Endodermal cell (in vitro differentiated cells): ENCODE measurements at regions not wholly inside any gene's neighbourhood (a gene's known extent, or its start where the extent isn't known, plus 50 kb on each side); places are given as distances from the start of the nearest gene placed in this dataset.

Experiments
- DNase-seq: peaks from one replicate; pipeline ENCODE4 v3.0.0-alpha.2; 2017
- H3K27ac ChIP-seq: 2 replicates; pipeline ENCODE4 v1.5.1; 2013; ENCODE audit warnings: mild to moderate bottlenecking, low read depth, low read length, moderate library complexity
- H3K27me3 ChIP-seq: 2 replicates; pipeline ENCODE4 v1.6.1; 2013; ENCODE audit warnings: mild to moderate bottlenecking, low read length, moderate library complexity; ENCODE audit not compliant: insufficient read depth, control insufficient read depth, poor library complexity, severe bottlenecking
- H3K36me3 ChIP-seq: 2 replicates; pipeline ENCODE4 v1.7.0; 2013; ENCODE audit warnings: mild to moderate bottlenecking, low read length, moderate library complexity; ENCODE audit not compliant: control insufficient read depth, insufficient read depth
- H3K4me1 ChIP-seq: one replicate; pipeline ENCODE4 v1.7.0; 2013; ENCODE audit warnings: low read length; ENCODE audit not compliant: control insufficient read depth, insufficient read depth
- H3K4me3 ChIP-seq: 2 replicates; pipeline ENCODE4 v1.5.1; 2013; ENCODE audit warnings: mild to moderate bottlenecking, low read length, moderate library complexity
- H3K9ac ChIP-seq: 2 replicates; pipeline ENCODE4 v1.6.1; 2013; ENCODE audit warnings: mild to moderate bottlenecking, low read length, moderate library complexity; ENCODE audit not compliant: poor library complexity, severe bottlenecking; ENCODE audit errors: extremely low read depth
- H3K9me3 ChIP-seq: 2 replicates; pipeline ENCODE4 v1.6.1; 2013; ENCODE audit warnings: mild to moderate bottlenecking, low read length, moderate library complexity; ENCODE audit not compliant: control insufficient read depth
- H3K27ac Mint-ChIP-seq: 2 replicates; pipeline ENCODE4 v1.8.0; 2020; ENCODE audit warnings: mixed read lengths
- H3K27me3 Mint-ChIP-seq: 2 replicates; pipeline ENCODE4 v1.8.0; 2021; ENCODE audit warnings: mild to moderate bottlenecking, mixed read lengths; ENCODE audit not compliant: insufficient read depth
- H3K36me3 Mint-ChIP-seq: 2 replicates; pipeline ENCODE4 v1.8.0; 2020; ENCODE audit warnings: low read depth, mixed read lengths
- H3K4me1 Mint-ChIP-seq: 2 replicates; pipeline ENCODE4 v1.8.0; 2020; ENCODE audit warnings: mixed read lengths
- H3K4me3 Mint-ChIP-seq: 2 replicates; pipeline ENCODE4 v1.8.0; 2020; ENCODE audit warnings: mild to moderate bottlenecking, moderate library complexity, mixed read lengths
- H3K9me3 Mint-ChIP-seq: 2 replicates; pipeline ENCODE4 v1.8.0; 2020; ENCODE audit warnings: mild to moderate bottlenecking, mixed read lengths
- WGBS, 2 experiments: methylation state at CpG; one replicate each; pipeline versions ENCODE4 v1.1.5 to v1.1.7; 2013; ENCODE audit warnings: missing lambda C conversion rate in 2 of 2, mixed read lengths in 1 of 2; ENCODE audit not compliant: insufficient coverage in 1 of 2, insufficient read length in 1 of 2; 5-methylcytosine and 5-hydroxymethylcytosine counted together
- TF ChIP-seq, protein P1 (sequence below): fragments of 200-600 bp; sonication (generic); conservative IDR thresholded peaks from 2 replicates; pipeline ENCODE4 v1.5.0; 2021; ENCODE audit warnings: antibody characterized with exemption, mild to moderate bottlenecking

DNA sequence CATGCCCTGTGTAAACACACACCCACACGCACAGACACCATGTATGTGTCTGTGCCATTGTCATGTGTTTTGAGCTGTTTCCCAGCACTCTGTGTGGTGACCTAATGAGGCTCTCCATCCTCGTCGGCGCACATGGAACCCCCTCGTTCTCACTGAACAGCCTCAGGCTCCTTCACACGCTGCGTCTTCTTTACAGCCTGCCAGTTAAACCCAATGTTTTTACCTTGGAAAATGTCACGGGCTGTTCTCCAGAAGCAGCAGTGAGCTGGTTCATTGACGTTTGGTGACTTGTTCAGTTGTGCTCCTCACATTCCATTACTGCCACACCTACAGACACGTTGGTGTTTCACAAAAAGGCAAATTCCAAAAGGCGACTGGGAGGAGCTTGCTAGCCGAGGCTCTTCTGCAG lies 201.0 kb upstream of the FOXQ1 start:
- TF ChIP-seq, protein P1, sequence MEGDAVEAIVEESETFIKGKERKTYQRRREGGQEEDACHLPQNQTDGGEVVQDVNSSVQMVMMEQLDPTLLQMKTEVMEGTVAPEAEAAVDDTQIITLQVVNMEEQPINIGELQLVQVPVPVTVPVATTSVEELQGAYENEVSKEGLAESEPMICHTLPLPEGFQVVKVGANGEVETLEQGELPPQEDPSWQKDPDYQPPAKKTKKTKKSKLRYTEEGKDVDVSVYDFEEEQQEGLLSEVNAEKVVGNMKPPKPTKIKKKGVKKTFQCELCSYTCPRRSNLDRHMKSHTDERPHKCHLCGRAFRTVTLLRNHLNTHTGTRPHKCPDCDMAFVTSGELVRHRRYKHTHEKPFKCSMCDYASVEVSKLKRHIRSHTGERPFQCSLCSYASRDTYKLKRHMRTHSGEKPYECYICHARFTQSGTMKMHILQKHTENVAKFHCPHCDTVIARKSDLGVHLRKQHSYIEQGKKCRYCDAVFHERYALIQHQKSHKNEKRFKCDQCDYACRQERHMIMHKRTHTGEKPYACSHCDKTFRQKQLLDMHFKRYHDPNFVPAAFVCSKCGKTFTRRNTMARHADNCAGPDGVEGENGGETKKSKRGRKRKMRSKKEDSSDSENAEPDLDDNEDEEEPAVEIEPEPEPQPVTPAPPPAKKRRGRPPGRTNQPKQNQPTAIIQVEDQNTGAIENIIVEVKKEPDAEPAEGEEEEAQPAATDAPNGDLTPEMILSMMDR: no peak
- Mint-ChIP-seq H3K36me3 (no peaks in the 10 kb centered on the region), H3K9me3 (peaks cover 12% of the 10 kb centered on the region), H3K27ac (no peak overlapping the region), H3K27me3 (peaks cover 39% of the 10 kb centered on the region), H3K4me1 (no peaks in the 10 kb centered on the region), H3K4me3 (no peak overlapping the region)
- no peak overlapping the region for H3K27ac ChIP-seq
- H3K9me3 ChIP-seq: peaks cover 12% of the 10 kb centered on the region
- H3K27me3 ChIP-seq: no peaks in the 10 kb centered on the region
- no peaks in the 10 kb centered on the region for H3K4me1 ChIP-seq
- no peak overlapping the region for H3K4me3 ChIP-seq
- WGBS, 2 experiments: 81 to 93% methylated on average over 9 to 12 of the region's 12 CpGs
- H3K36me3 ChIP-seq: no peaks in the 10 kb centered on the region
- DNase-seq: no peak
- H3K9ac ChIP-seq: no peak overlapping the region

DNA sequence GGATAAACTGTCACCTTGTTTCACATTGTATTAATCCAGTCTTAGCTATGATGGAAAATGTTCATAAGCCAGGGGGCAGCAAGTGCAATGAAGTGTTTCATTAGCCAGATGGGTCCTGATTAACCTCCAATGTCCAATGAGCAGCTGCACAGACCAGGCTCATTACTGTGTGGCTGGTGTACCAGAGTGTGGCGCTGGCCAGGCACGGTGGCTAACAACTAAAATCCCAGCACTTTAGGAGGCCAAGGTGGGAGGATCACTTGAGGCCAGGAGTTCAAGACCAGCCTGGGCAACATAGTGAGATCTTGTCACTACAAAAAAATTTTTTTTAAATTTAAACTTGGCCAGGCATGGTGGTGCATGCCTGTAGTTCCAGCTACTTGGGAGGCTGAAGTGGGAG lies 201.7 kb upstream of the FOXQ1 start:
- Mint-ChIP-seq H3K9me3 (peaks cover 12% of the 10 kb centered on the region), H3K36me3 (no peaks in the 10 kb centered on the region), H3K4me3 (no peak overlapping the region), H3K27me3 (peaks cover 42% of the 10 kb centered on the region), H3K4me1 (peaks cover 2% of the 10 kb centered on the region), H3K27ac (no peak overlapping the region)
- Histone ChIP-seq H3K9me3 (peaks cover 12% of the 10 kb centered on the region), H3K4me1 (no peaks in the 10 kb centered on the region), H3K36me3 (no peaks in the 10 kb centered on the region), H3K4me3 (no peak overlapping the region), H3K27me3 (no peaks in the 10 kb centered on the region), H3K9ac (no peak overlapping the region), H3K27ac (no peak overlapping the region)
- 95 to 100% methylated on average over 2 of the region's 2 CpGs for WGBS, 2 experiments
- TF ChIP-seq, protein P1: no peak
- DNase-seq: no peak

DNA sequence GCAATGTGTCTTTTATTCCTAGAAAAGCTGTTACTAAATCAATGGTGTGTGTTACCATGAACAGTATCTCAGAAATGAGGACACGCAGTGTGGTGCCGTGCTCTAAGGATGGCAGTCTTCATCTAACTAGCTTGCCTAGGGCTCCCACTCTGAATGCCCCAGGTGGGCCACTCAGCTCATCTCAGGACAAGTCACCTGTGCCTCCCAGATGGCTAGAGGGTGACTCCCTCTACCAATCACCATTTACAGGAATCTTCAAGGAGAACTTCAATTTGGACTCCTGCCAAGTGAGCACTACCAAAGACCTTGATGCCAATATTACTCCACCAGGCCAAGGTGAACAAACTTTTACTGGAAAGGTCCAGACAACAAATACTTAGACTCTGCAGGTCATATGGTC lies 202.8 kb upstream of the FOXQ1 start:
- H3K27ac Mint-ChIP-seq: no peak overlapping the region
- TF ChIP-seq, protein P1: no peak
- H3K36me3 ChIP-seq: no peaks in the 10 kb centered on the region
- no peak overlapping the region for H3K4me3 Mint-ChIP-seq
- H3K4me1 ChIP-seq: peaks cover 2% of the 10 kb centered on the region
- H3K36me3 Mint-ChIP-seq: no peaks in the 10 kb centered on the region
- no peak for DNase-seq
- H3K4me3 ChIP-seq: no peak overlapping the region
- no peak overlapping the region for H3K27ac ChIP-seq
- peaks cover 40% of the 10 kb centered on the region for H3K27me3 Mint-ChIP-seq
- H3K9me3 ChIP-seq: peaks cover 12% of the 10 kb centered on the region
- peaks cover 12% of the 10 kb centered on the region for H3K9me3 Mint-ChIP-seq
- H3K9ac ChIP-seq: no peak overlapping the region
- peaks cover 12% of the 10 kb centered on the region for H3K4me1 Mint-ChIP-seq
- 48 to 50% methylated on average over 2 of the region's 2 CpGs for WGBS, 2 experiments
- no peaks in the 10 kb centered on the region for H3K27me3 ChIP-seq
